LNCaP clone FGC (cell line): ENCODE measurements at regions not wholly inside any gene's neighbourhood (a gene's known extent, or its start where the extent isn't known, plus 50 kb on each side); places are given as distances from the start of the nearest gene placed in this dataset.

Experiments
- DNase-seq: peaks from one replicate; pipeline ENCODE4 v3.0.0-alpha.2; 2011; ENCODE audit warnings: low read depth
- H3K4me3 ChIP-seq: 2 replicates; pipeline ENCODE4 v1.5.1; 2011; ENCODE audit warnings: mild to moderate bottlenecking, low read depth, low read length, control low read depth
- CTCF ChIP-seq: IDR thresholded peaks from 2 replicates; pipeline ENCODE4 v1.5.1; 2012; ENCODE audit warnings: mild to moderate bottlenecking; ENCODE audit not compliant: control insufficient read depth, insufficient read depth; ENCODE audit errors: extremely low read depth

GRCh38 chr2:773256-774160 lies 96.3 kb upstream of the TMEM18 start:
- H3K4me3 ChIP-seq: no peak overlapping the region
- TF ChIP-seq CTCF: no peak
- no peak for DNase-seq

GRCh38 chr2:771538-771937 lies 94.3 kb upstream of the TMEM18 start:
- H3K4me3 ChIP-seq: no peak overlapping the region
- TF ChIP-seq CTCF: no peak
- no peak for DNase-seq

GRCh38 chr2:770776-771175 lies 93.6 kb upstream of the TMEM18 start:
- DNase-seq: no peak
- no peak for TF ChIP-seq CTCF
- no peak overlapping the region for H3K4me3 ChIP-seq

- no peak overlapping the region for H3K4me3 ChIP-seq
- no peak for TF ChIP-seq CTCF
- no peak for DNase-seq
Observed at GRCh38 chr2:769771-770170, 92.6 kb upstream of the TMEM18 start.

- no peak for TF ChIP-seq CTCF
- DNase-seq: no peak
- H3K4me3 ChIP-seq: no peak overlapping the region
Observed at GRCh38 chr2:768451-768850, 91.2 kb upstream of the TMEM18 start.

- H3K4me3 ChIP-seq: no peak overlapping the region
- TF ChIP-seq CTCF: no peak
- no peak for DNase-seq
Observed at GRCh38 chr2:767944-768343, 90.7 kb upstream of the TMEM18 start.

GRCh38 chr2:767440-767839 lies 90.2 kb upstream of the TMEM18 start:
- no peak for DNase-seq
- no peak for TF ChIP-seq CTCF
- no peak overlapping the region for H3K4me3 ChIP-seq
